Glomerular endothelial cell (primary cell): ENCODE measurements at regions not wholly inside any gene's neighbourhood (a gene's known extent, or its start where the extent isn't known, plus 50 kb on each side); places are given as distances from the start of the nearest gene placed in this dataset.
"Not testable (repeated sequence)": the region's sequence is repeated elsewhere in the genome, so short reads cannot be mapped to it uniquely, and the experiment has no call there.

Source experiments
- DNase-seq: peaks from one replicate; pipeline ENCODE4 v3.0.0-alpha.2; 2011; ENCODE audit warnings: low read depth, low spot score; ENCODE audit errors: extremely low read depth

DNA sequence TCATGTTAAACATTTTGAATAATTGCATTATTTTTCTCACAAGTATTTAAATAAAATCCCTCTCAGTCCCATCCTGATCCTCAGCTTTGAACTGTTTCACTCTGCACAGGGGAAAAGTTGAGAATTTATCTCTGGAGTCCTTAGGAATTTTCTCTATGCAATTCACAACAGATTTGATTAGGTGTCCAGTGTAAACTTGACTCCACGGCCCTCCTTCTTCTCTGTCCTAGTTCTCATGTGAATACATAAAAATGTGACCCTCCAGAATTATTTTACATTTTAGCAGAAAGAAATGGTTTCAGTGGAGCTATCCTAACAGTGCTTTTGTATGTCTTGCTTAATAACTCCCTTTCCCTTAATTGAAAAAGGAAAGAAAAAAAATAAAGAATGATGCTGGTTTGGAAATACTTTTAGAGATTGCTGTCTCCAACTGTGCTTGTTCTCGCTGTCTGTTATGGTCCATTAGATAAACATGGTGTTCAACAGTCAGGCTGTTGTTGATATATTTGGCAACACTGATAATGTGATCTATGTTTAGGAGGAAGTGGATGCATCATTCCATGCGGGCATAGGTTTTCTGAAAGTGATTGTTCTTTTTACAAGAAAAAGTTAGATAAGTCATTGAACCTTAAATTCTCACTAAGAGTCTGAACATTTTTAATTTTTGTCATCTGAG is 599.4 kb upstream of the CITED2 start:
- DNase-seq: no peak

GRCh38 chr6:139972116-139972515 is 597.7 kb upstream of the CITED2 start:
- no peak for DNase-seq

DNA sequence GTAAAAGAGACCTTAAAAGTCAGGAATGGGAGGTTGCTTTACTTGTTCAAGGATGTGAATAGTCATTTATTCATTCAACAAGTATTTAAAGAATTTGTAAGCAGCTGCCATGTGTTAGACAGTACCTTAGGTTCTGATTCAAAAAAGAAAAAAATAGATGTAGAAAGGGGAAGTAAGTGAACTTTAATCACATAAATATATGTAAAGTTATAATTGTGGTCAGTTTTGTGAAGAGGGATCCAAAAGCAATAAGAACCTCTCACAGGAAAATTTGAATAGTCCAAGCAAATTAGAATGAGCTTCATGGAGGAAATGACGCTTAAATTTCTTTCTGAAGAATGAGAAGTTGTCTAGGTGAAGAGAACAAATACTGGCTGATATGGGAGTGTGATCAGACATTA is 596.1 kb upstream of the CITED2 start:
- DNase-seq: no peak

GRCh38 chr6:139967497-139967896 is 593.0 kb upstream of the CITED2 start:
- no peak for DNase-seq

GRCh38 chr6:139965393-139965792 is 590.9 kb upstream of the CITED2 start:
- DNase-seq: no peak

DNA sequence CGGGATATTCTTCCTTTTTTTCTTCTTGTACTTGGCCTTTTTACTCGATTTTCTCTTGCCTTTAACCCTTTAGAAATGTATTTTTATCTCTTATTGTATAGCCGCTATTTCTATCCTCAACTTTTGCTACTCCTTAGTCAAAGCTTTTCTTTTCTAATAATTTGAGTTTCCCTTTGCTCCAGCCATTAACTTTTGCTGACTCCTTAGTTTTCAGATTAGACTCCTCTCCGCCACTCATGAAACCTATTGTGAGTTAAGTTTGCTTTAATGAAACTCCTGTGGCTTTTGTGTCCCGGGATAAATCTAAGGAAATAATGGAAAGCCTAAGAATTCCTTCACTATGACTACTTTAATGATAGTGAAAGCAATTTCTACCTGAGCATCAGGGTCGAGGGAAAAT is 590.3 kb upstream of the CITED2 start:
- no peak for DNase-seq

DNA sequence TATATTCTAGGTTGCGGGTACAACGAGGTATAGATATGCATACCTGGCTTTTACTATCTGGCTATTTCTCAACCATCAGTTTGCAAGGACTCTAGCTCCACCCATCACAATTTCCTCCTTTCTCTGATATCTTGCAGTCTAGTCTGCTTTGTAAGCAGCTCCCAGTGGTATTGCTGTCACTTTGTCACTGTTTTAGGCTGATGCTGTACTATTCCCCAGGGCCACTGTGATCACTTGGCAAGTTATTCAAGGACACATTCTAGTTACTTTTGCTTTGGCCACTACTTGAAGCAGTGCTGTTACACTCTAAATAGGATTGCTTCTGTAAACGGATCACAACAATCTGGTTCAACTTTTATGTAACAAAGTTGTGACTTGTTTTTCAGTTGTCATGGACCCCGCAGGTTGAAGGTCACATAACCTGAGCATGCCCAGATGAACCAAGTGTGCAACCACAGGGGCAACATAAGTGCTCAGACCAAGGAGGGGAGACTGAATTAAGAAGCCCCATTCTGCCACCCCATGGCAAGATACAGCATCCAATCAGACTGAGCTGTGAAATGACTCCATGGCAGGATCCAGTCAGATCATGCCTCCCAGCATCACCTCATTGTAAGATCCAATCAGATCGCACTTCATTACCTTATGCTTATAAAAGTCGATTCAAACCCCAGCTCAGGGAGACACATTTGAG is 588.4 kb upstream of the CITED2 start:
- DNase-seq: no peak

GRCh38 chr6:139961190-139961589 is 586.7 kb upstream of the CITED2 start:
- no peak for DNase-seq

GRCh38 chr6:139960671-139961070 is 586.2 kb upstream of the CITED2 start:
- DNase-seq: no peak

DNA sequence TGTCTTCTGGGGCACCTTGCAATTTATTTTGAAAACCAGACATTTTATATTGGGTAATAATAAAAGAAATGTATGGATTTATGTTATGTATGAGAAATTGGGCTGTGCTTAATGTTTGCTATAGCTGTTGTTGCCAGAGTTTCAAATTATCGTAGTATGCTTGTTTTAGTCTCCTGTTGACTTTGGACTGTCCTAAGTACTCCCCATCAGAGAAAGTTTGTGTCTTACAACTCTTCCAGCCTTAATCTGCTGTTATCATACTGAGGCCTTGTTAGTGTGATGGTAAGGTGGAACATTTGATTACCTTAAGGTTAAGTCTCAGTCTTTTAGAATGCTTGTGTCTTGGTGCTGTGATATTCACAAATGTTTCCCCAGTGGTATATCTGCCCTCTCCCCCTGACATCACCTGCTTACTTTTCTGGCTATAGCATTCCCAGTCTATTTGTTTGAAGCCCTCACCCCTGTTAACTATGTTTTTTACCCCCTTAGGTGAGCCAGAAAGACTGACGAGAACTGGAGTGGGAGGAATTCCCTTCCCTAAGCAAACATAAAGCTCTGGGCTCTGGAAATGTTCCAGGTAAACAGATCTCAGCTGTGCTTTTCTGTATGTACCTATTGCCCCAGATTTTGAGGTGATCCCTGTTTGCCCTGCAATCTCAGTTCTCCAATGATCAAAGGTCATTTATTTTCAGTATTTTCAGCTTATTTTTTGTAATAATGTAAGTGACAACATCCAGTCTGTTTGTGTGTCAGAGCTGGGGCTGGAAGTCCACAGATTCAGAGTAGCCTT is 581.1 kb upstream of the CITED2 start:
- no peak for DNase-seq

DNA sequence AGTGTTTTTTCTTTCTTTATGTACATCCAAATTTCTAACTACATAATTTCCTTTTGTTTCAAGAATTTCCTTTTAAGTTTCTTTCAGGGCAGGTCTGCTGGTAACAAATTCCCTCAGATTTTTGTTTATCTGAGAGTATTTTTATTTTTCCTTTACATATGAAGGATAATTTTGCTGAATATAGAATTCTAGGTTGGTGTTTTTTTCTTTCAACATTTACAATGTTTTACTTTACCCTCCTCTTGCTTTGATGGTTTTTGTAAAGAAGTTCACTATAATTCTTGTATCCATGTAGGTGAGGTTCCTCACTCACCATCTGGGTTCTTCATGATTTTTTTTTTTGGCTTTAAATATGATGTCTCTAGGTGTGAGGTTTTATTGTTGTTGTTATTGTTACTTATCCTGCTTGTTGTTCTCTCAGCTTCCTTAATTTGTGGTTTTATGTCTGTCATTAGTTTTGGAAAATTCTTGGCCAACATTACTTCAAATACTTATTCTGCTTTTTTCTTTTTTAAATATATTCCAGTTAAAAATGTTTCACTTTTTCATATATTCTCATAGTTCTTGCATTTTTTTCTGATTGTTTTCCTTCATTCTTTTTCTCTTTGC is 580.1 kb upstream of the CITED2 start:
- no peak for DNase-seq

DNA sequence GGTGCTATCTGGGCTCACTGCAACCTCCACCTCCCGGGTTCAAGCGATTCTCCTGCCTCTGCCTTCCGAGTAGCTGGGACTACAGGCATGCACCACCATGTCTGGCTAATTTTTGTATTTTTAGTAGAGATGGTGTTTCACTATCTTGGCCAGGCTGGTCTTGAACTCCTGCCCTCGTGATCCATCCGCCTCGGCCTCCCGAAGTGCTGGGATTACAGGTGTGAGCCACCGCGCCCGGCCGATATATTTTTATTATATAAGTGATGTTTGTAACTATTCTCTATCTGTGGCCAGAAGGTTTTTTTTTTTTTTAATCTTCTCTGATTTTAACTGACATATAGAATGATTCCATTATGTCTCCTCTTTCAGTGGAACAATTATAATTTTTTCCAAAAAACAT is 579.3 kb upstream of the CITED2 start:
- DNase-seq: not testable (repeated sequence)

DNA sequence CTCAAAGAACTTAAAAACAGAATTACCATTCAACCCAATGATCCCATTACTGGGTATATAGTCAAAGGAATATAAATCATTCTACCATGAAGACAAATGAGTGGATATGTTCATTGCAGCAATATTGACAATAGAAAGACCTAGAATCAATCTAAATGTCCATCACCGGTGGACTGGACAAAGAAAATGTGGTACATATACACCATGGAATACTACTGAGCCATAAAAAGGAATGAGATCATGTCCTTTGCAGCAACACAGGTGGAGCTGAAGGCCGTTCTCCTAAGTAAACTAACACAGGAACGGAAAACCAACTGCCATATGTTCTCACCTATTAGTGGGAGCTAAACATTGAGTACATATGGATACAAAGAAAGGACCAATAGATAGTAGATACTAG is 576.7 kb upstream of the CITED2 start:
- no peak for DNase-seq

DNA sequence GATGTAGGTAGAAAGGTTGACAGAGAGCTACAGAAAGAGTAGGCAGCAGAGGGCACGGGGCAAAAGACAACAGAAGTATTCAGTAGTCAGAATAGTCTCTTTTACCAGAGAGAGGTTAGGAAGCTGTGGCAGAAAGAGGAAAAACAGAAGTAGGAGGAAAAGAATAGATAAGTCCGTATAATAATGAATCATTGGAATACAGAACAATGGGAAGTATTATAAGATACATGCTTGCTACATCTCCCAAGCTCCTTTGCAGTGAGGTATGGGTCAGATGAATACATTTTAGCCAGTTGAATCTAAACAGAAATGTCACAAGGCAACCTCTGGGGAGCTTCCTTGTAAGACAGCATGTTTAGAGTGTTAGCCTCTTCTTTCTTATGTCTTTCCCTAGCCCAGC is 570.5 kb upstream of the CITED2 start:
- DNase-seq: no peak

GRCh38 chr6:139944131-139944530 is 569.7 kb upstream of the CITED2 start:
- DNase-seq: no peak

DNA sequence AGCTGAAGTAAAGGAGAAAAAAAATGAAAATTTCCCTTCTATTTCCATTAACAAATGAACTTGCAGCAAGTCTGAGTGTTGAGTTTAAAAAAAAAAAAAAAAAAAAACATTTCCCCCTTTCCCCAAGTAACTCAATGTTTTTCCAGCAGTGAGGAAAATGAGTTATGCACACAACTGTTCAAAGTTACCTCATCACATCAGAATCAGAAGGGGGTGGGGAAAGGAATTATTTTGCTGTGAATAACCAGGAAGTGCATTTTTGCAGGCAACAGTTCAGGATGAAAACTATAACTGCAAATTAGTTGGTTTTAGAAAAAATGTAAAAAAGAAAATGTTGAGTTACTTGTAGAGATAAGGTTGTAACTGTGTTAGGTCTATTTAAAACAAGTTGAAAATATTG is 568.9 kb upstream of the CITED2 start:
- peak; percentile 87 for DNase-seq

DNA sequence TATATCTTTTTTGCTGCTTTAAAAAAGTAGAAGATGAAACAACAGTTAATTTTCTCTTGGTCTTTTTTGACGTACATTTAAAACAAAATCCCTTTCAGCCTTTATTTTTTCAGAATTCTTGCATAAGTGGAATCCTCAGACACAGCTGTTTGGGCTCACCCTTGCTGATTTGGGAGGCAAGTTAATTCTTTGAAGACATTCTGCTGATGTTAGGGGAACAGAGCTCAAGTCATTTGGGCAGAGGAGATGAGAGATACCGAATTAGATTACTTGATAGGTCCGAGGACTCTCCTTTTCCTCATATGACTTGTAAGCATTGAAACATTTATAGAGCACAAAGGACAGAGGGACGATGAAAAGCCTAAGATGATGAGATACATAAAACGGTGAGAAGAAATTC is 567.9 kb upstream of the CITED2 start:
- DNase-seq: no peak

GRCh38 chr6:139941826-139942225 is 567.4 kb upstream of the CITED2 start:
- no peak for DNase-seq

GRCh38 chr6:139940741-139941729 is 566.6 kb upstream of the CITED2 start:
- no peak for DNase-seq
